HL-60 (cell line): ENCODE measurements at regions not wholly inside any gene's neighbourhood (a gene's known extent, or its start where the extent isn't known, plus 50 kb on each side); places are given as distances from the start of the nearest gene placed in this dataset.

Source experiments
- GABPA ChIP-seq: IDR thresholded peaks from 2 replicates; pipeline ENCODE4 v1.6.1; 2012; ENCODE audit warnings: low read depth
- TF ChIP-seq, protein P1 (sequence below): IDR thresholded peaks from one replicate; pipeline ENCODE4 v1.5.1; 2011; ENCODE audit warnings: low read length, control low read depth, inconsistent platforms; ENCODE audit not compliant: insufficient read depth
- TF ChIP-seq, protein P2 (sequence below): IDR thresholded peaks from 2 replicates; pipeline ENCODE4 v1.6.1; 2012; ENCODE audit warnings: low read depth; ENCODE audit not compliant: insufficient replicate concordance

DNA sequence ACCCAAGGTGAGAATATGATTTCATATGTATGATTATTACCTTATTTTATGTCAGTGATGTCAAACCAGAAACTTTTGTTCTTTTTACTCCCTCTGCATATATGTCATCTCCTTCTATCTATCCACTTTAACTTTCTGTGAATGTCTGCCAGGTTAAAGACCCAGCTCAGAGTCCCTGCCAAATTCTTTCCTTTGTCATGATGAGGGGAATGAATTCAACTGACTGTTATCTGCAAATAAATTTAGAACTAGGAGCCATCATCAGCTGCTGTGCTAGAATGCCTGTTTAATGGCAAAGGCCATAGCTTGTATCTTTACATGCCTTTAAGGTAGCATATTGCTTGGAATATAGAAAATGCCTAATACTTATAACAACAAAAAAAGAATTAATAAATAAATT is 815.6 kb upstream of the NEGR1 start:
- TF ChIP-seq, protein P1, sequence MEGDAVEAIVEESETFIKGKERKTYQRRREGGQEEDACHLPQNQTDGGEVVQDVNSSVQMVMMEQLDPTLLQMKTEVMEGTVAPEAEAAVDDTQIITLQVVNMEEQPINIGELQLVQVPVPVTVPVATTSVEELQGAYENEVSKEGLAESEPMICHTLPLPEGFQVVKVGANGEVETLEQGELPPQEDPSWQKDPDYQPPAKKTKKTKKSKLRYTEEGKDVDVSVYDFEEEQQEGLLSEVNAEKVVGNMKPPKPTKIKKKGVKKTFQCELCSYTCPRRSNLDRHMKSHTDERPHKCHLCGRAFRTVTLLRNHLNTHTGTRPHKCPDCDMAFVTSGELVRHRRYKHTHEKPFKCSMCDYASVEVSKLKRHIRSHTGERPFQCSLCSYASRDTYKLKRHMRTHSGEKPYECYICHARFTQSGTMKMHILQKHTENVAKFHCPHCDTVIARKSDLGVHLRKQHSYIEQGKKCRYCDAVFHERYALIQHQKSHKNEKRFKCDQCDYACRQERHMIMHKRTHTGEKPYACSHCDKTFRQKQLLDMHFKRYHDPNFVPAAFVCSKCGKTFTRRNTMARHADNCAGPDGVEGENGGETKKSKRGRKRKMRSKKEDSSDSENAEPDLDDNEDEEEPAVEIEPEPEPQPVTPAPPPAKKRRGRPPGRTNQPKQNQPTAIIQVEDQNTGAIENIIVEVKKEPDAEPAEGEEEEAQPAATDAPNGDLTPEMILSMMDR = no peak
- TF ChIP-seq GABPA = no peak
- TF ChIP-seq, protein P2, sequence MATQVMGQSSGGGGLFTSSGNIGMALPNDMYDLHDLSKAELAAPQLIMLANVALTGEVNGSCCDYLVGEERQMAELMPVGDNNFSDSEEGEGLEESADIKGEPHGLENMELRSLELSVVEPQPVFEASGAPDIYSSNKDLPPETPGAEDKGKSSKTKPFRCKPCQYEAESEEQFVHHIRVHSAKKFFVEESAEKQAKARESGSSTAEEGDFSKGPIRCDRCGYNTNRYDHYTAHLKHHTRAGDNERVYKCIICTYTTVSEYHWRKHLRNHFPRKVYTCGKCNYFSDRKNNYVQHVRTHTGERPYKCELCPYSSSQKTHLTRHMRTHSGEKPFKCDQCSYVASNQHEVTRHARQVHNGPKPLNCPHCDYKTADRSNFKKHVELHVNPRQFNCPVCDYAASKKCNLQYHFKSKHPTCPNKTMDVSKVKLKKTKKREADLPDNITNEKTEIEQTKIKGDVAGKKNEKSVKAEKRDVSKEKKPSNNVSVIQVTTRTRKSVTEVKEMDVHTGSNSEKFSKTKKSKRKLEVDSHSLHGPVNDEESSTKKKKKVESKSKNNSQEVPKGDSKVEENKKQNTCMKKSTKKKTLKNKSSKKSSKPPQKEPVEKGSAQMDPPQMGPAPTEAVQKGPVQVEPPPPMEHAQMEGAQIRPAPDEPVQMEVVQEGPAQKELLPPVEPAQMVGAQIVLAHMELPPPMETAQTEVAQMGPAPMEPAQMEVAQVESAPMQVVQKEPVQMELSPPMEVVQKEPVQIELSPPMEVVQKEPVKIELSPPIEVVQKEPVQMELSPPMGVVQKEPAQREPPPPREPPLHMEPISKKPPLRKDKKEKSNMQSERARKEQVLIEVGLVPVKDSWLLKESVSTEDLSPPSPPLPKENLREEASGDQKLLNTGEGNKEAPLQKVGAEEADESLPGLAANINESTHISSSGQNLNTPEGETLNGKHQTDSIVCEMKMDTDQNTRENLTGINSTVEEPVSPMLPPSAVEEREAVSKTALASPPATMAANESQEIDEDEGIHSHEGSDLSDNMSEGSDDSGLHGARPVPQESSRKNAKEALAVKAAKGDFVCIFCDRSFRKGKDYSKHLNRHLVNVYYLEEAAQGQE = no peak
